GM12878 (cell line): ENCODE measurements at regions not wholly inside any gene's neighbourhood (a gene's known extent, or its start where the extent isn't known, plus 50 kb on each side); places are given as distances from the start of the nearest gene placed in this dataset.

Experiments
- CREM ChIP-seq: IDR thresholded peaks from 2 replicates; pipeline ENCODE4 v1.6.1; 2014; ENCODE audit warnings: antibody characterized with exemption, low read depth
- EP300 ChIP-seq, 2 experiments: fragments of 150-350 bp in 1 of 2; IDR thresholded peaks; 2 replicates each; pipeline ENCODE4 v1.6.1; 2011 to 2012; ENCODE audit warnings: low read depth in 2 of 2, low read length in 2 of 2, borderline replicate concordance in 1 of 2, improper control_type of control experiment in 1 of 2, inconsistent platforms in 1 of 2; ENCODE audit not compliant: control insufficient read depth in 1 of 2
- EZH2 ChIP-seq: IDR thresholded peaks from 2 replicates; pipeline ENCODE4 v1.6.1; 2012; ENCODE audit warnings: low read depth, mild to moderate bottlenecking, control low read depth, inconsistent platforms, low read length, borderline replicate concordance; ENCODE audit not compliant: control insufficient read depth
- GABPA ChIP-seq: IDR thresholded peaks from 2 replicates; pipeline ENCODE4 v1.6.1; 2014; ENCODE audit warnings: antibody characterized with exemption, low read depth, mild to moderate bottlenecking, inconsistent platforms
- SMARCA5 ChIP-seq: fragments of 450-650 bp; IDR thresholded peaks from 2 replicates; pipeline ENCODE4 v1.6.1; 2017; ENCODE audit warnings: mild to moderate bottlenecking
- ZBTB4 ChIP-seq: fragments of 450-650 bp; formaldehyde crosslinking; IDR thresholded peaks from 2 replicates; pipeline ENCODE4 v1.4.0; 2022; ENCODE audit warnings: mild to moderate bottlenecking, moderate library complexity

- no peak for TF ChIP-seq GABPA
- TF ChIP-seq CREM = no peak
- TF ChIP-seq EP300 (IDR thresholded peaks at IDR 0.05; ENCODE audit: borderline replicate concordance in 1 of 2, control insufficient read depth in 1 of 2, low read depth in 2 of 2, low read length in 2 of 2) = no peak
- no peak for TF ChIP-seq SMARCA5
- no peak for TF ChIP-seq ZBTB4 (CRISPR knock-in tag)
- no peak for TF ChIP-seq EZH2
Measured at GRCh38 chr20:60339738-60340137, 381.5 kb downstream of the CDH26 start.
